HL-60 (cell line): ENCODE measurements at regions not wholly inside any gene's neighbourhood (a gene's known extent, or its start where the extent isn't known, plus 50 kb on each side); places are given as distances from the start of the nearest gene placed in this dataset.

Source experiments
- DNase-seq, 2 experiments: peaks; one replicate each; pipeline ENCODE4 v3.0.0-alpha.2; 2010 to 2020; ENCODE audit warnings: low read depth in 1 of 2, low spot score in 1 of 2
- H3K27ac ChIP-seq: fragments of 250-450 bp; sonication (Bioruptor Pico); replicated peaks from 2 replicates; pipeline ENCODE4 v1.5.1; 2020; ENCODE audit warnings: mild to moderate bottlenecking, moderate library complexity
- H3K27me3 ChIP-seq: fragments of 250-450 bp; sonication (Bioruptor Pico); 2 replicates; pipeline ENCODE4 v1.5.1; 2021; ENCODE audit warnings: mild to moderate bottlenecking, moderate library complexity; ENCODE audit not compliant: insufficient read depth, poor library complexity, severe bottlenecking
- H3K4me3 ChIP-seq: replicated peaks from 2 replicates; pipeline ENCODE4 v1.5.1; 2011; ENCODE audit warnings: mild to moderate bottlenecking, control low read depth, low read length; ENCODE audit not compliant: insufficient read depth
- CTCF ChIP-seq: IDR thresholded peaks from one replicate; pipeline ENCODE4 v1.5.1; 2011; ENCODE audit warnings: low read length, control low read depth, inconsistent platforms; ENCODE audit not compliant: insufficient read depth
- GABPA ChIP-seq: IDR thresholded peaks from 2 replicates; pipeline ENCODE4 v1.6.1; 2012; ENCODE audit warnings: low read depth
- POLR2AphosphoS5 ChIP-seq: IDR thresholded peaks from 2 replicates; pipeline ENCODE4 v1.6.1; 2012; ENCODE audit warnings: low read depth
- REST ChIP-seq: IDR thresholded peaks from 2 replicates; pipeline ENCODE4 v1.6.1; 2012; ENCODE audit warnings: low read depth; ENCODE audit not compliant: insufficient replicate concordance
- SPI1 ChIP-seq: IDR thresholded peaks from 2 replicates; pipeline ENCODE4 v1.6.1; 2012; ENCODE audit warnings: low read depth, mild to moderate bottlenecking, borderline replicate concordance

- H3K27ac ChIP-seq: no peak overlapping the region
- H3K27me3 ChIP-seq: no peaks in the 10 kb centered on the region
- DNase-seq: no peak
- H3K4me3 ChIP-seq: no peak overlapping the region
- TF ChIP-seq CTCF (no peak), GABPA (no peak), POLR2AphosphoS5 (no peak), REST (no peak), SPI1 (no peak)
Measured at GRCh38 chr4:144223661-144224060, 83.1 kb upstream of the GYPA start.

GRCh38 chr4:144259285-144259684, 118.8 kb upstream of the GYPA start:
- H3K27ac ChIP-seq: no peak overlapping the region
- TF ChIP-seq GABPA: no peak

GRCh38 chr4:144267084-144267483, 126.6 kb upstream of the GYPA start:
- no peak for DNase-seq
- H3K4me3 ChIP-seq: no peak overlapping the region
- H3K27ac ChIP-seq: no peak overlapping the region
- no peaks in the 10 kb centered on the region for H3K27me3 ChIP-seq
- TF ChIP-seq POLR2AphosphoS5 (no peak), SPI1 (no peak), CTCF (no peak), GABPA (no peak), REST (no peak)

More at GRCh38 chr4:144259285-144259684, 118.8 kb upstream of the GYPA start:
- H3K27me3 ChIP-seq: no peaks in the 10 kb centered on the region
- H3K4me3 ChIP-seq: no peak overlapping the region
- DNase-seq: no peak

- no peak for DNase-seq
- no peak for TF ChIP-seq CTCF
- no peak for TF ChIP-seq GABPA
- TF ChIP-seq POLR2AphosphoS5: no peak
- TF ChIP-seq REST: no peak
- no peak for TF ChIP-seq SPI1
- Histone ChIP-seq H3K27me3 (no peaks in the 10 kb centered on the region), H3K4me3 (no peak overlapping the region), H3K27ac (no peak overlapping the region)
Measured at GRCh38 chr4:144280688-144281087, 140.2 kb upstream of the GYPA start.
